ENCODE measurements at regions not wholly inside any gene's neighbourhood (a gene's known extent, or its start where the extent isn't known, plus 50 kb on each side); places are given as distances from the start of the nearest gene placed in this dataset.

DNA sequence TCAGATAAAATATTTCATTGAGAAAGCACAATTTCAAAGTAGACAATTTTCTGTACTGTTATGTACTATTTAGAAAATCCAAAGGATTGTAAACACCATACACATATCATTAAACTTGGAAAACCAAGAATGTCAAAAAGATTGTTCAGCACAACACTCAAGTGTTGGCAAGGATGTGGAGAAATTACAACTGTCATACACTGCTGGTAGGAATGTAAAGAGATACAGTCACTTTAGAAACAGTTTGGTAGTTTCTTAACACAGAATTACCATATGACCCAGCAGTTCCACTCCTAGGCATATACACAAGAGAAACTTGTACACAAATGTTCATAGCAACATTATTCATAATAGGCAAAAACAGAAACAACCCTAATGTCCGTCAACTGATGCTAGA, 71.2 kb downstream of the OR2K2 start:
- dilution Hi-C loops (cut with MboI; ENCODE audit: extremely low pct_ligation_motif_present, low sequenced_read_pairs): no loop called here

DNA sequence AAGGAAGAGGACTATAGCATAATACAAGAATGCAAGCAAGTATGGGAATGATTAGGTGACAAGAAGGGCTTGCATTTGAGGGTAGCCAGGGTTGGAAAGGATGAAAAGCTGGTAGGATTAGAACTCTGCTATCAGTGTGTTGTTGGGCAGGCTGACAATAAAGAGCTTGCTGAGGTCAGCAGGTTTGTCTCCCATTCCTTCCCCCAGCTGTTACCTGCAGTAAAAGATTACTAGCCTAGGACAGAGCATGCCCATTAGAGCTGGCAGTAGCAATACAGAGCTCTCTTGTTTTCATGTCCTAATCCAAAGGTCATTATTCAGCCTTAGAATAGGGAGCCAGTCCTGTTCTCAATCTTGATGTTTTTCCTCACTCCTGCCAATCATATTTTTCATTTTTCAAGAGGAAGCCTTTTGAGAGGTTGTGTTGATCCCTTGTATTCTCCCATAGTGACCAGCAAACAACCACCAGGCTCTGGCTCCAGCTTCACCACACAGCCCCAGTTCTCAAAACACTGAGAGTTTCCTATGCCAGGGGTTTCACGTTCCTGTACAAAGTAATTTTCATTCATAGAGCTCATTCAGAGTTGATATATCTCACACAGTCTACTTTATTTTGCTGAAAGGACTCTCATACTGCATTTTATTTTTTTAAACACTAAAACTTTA, 71.7 kb downstream of the OR2K2 start:
- TF ChIP-seq, protein P1, sequence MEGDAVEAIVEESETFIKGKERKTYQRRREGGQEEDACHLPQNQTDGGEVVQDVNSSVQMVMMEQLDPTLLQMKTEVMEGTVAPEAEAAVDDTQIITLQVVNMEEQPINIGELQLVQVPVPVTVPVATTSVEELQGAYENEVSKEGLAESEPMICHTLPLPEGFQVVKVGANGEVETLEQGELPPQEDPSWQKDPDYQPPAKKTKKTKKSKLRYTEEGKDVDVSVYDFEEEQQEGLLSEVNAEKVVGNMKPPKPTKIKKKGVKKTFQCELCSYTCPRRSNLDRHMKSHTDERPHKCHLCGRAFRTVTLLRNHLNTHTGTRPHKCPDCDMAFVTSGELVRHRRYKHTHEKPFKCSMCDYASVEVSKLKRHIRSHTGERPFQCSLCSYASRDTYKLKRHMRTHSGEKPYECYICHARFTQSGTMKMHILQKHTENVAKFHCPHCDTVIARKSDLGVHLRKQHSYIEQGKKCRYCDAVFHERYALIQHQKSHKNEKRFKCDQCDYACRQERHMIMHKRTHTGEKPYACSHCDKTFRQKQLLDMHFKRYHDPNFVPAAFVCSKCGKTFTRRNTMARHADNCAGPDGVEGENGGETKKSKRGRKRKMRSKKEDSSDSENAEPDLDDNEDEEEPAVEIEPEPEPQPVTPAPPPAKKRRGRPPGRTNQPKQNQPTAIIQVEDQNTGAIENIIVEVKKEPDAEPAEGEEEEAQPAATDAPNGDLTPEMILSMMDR (optimal IDR thresholded peaks at IDR 0.05 in 1 of 3, IDR thresholded peaks at IDR 0.05 in 1 of 3, conservative IDR thresholded peaks at IDR 0.05 in 1 of 3; ENCODE audit: extremely low read depth in 1 of 3, insufficient read depth in 2 of 3, low read length in 3 of 3): no peak
- TF ChIP-seq EZH2 (IDR thresholded peaks at IDR 0.05; ENCODE audit: low read length): no peak
- Histone ChIP-seq H3K4me1 (ENCODE audit: control insufficient read depth, extremely low read depth, insufficient read depth, low read length) (no peaks in the 10 kb centered on the region), H3K27ac (ENCODE audit: control insufficient read depth, insufficient read depth, low read length) (no peak overlapping the region), H3K36me3 (ENCODE audit: control insufficient read depth in 2 of 2, extremely low read depth in 1 of 2, insufficient read depth in 2 of 2, low read length in 2 of 2) (no peaks in the 10 kb centered on the region), H3K27me3 (ENCODE audit: control insufficient read depth, extremely low read depth, insufficient read depth, low read length) (peaks cover 3% of the 10 kb centered on the region), H3K9me1 (ENCODE audit: control insufficient read depth, extremely low read depth, insufficient read depth, low read length) (no peaks in the 10 kb centered on the region), H3K4me3 (ENCODE audit: control insufficient read depth in 2 of 3, extremely low read depth in 1 of 3, insufficient read depth in 2 of 3, low read depth in 1 of 3, low read length in 3 of 3) (no peak overlapping the region), H3K4me2 (ENCODE audit: control insufficient read depth, extremely low read depth, insufficient read depth, low read depth, low read length) (no peak overlapping the region), H2AFZ (ENCODE audit: control insufficient read depth, low read length) (no peak overlapping the region), H4K20me1 (ENCODE audit: control insufficient read depth, extremely low read depth, insufficient read depth, low read length) (no peaks in the 10 kb centered on the region), H3K9ac (ENCODE audit: control insufficient read depth, extremely low read depth, insufficient read depth, low read length) (no peak overlapping the region), H3K9me3 (ENCODE audit: control insufficient read depth, low read depth, low read length) (no peaks in the 10 kb centered on the region), H3K79me2 (ENCODE audit: control insufficient read depth, insufficient read depth, low read length) (no peaks in the 10 kb centered on the region)
- DNase-seq (ENCODE audit: low read depth, low spot score): no peak
- no peak for FAIRE-seq
- dilution Hi-C loops (cut with MboI; ENCODE audit: extremely low pct_ligation_motif_present, low sequenced_read_pairs): no loop called here

More for the DNA sequence above, 71.2 kb downstream of the OR2K2 start:
- Histone ChIP-seq H2AFZ (ENCODE audit: control insufficient read depth, low read length) (no peak overlapping the region), H3K27me3 (ENCODE audit: control insufficient read depth, extremely low read depth, insufficient read depth, low read length) (peaks cover 3% of the 10 kb centered on the region), H3K27ac (ENCODE audit: control insufficient read depth, insufficient read depth, low read length) (no peak overlapping the region), H3K9me3 (ENCODE audit: control insufficient read depth, low read depth, low read length) (no peaks in the 10 kb centered on the region), H3K4me3 (ENCODE audit: control insufficient read depth in 2 of 3, extremely low read depth in 1 of 3, insufficient read depth in 2 of 3, low read depth in 1 of 3, low read length in 3 of 3) (no peak overlapping the region), H3K79me2 (ENCODE audit: control insufficient read depth, insufficient read depth, low read length) (no peaks in the 10 kb centered on the region), H3K9me1 (ENCODE audit: control insufficient read depth, extremely low read depth, insufficient read depth, low read length) (no peaks in the 10 kb centered on the region), H3K4me1 (ENCODE audit: control insufficient read depth, extremely low read depth, insufficient read depth, low read length) (no peaks in the 10 kb centered on the region), H3K4me2 (ENCODE audit: control insufficient read depth, extremely low read depth, insufficient read depth, low read depth, low read length) (no peak overlapping the region), H4K20me1 (ENCODE audit: control insufficient read depth, extremely low read depth, insufficient read depth, low read length) (no peaks in the 10 kb centered on the region), H3K36me3 (ENCODE audit: control insufficient read depth in 2 of 2, extremely low read depth in 1 of 2, insufficient read depth in 2 of 2, low read length in 2 of 2) (no peaks in the 10 kb centered on the region), H3K9ac (ENCODE audit: control insufficient read depth, extremely low read depth, insufficient read depth, low read length) (no peak overlapping the region)
- no peak for TF ChIP-seq EZH2 (IDR thresholded peaks at IDR 0.05; ENCODE audit: low read length)
- TF ChIP-seq, protein P1 (optimal IDR thresholded peaks at IDR 0.05 in 1 of 3, IDR thresholded peaks at IDR 0.05 in 1 of 3, conservative IDR thresholded peaks at IDR 0.05 in 1 of 3; ENCODE audit: extremely low read depth in 1 of 3, insufficient read depth in 2 of 3, low read length in 3 of 3): no peak
- DNase-seq (ENCODE audit: low read depth, low spot score) (no peak), FAIRE-seq (no peak)

Data from keratinocyte (primary cell).